NCI-H510A treated with DMSO at 0.1 percent for 48 hours (cell line): ENCODE measurements at regions not wholly inside any gene's neighbourhood (a gene's known extent, or its start where the extent isn't known, plus 50 kb on each side); places are given as distances from the start of the nearest gene placed in this dataset.

Source experiments
- DNase-seq: peaks from one replicate; lab custom pipeline; 2025; lab: John Stamatoyannopoulos, UW

DNA sequence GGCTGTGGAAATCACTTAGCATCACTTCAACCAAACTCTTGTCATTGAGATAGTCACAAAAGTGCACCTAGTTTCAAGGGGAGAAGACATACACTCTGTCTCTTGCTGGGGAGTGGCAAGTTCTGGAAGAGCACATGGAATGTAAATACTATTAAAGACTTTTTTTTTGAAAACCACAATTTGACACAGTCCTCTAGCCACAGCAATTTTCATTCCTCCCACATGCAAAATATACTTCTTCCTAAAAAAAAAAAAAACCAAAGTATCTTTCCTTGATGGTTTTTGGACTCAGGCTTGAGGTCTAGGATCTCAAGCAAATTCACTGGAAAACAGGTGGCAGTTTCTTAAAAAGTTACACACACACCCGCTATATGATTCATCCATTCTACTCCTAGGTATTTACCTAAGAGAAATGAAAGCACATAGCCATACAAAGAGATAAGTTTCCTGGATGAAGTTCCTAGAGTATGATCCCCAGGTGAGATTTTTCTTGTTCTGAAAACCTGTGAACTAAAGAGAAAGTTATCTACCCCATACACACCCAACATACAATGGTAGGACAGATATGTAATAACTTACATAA is 295.8 kb downstream of the SP3 start:
- DNase-seq, result no peak

DNA sequence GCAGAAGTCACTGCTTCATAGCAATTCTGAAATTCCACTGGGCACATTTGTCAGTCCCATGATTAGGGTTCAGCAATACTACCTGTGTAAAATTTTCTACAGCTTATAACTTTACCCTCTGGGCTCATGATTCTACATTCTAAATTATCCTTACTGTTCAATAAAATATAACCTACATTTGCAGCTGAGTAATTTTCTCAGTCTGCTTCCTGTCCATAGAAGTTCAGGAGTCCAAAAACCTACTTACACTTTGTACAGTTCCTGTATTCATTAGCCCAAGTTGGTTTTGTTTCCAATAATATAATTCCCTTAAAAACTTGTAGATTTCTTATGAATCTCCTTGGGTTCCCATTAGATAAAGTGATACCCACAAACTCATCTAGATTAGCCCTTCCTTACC is 295.3 kb downstream of the SP3 start:
- DNase-seq, result no peak

DNA sequence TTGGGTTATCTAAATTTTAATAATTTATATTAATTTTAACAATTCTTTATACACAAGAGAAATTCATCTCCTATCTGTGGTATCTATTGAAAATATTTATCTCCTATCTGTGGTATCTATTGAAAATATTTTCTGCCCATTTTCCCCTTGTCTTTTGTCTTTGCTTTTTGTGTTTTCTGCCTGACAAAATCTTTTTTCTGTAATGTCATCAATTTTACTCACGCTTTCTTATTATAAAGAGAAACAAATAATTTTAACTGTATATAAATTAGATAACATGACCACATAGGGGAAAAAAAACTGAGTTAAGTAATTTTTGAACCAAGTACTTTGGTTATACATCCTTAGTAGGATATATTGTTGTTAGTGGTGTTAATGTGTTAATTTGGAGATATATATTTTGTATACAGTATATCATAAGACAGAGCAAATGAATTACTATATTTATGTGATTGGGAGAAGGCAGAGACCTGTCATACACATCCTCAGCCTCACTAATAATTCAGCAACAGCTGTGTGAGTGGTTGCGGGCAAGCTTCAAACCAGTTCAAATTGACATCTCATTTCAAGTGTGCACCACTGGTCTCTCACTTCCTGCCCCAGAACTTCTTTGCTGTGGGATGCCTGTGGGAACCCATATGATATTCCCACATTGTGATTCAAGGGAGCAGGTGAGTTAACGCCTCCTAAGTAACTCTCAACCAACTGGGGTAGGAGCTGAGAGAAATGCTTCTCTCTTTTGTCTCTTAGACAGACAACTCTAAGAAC is 292.4 kb downstream of the SP3 start:
- DNase-seq, result no peak

DNA sequence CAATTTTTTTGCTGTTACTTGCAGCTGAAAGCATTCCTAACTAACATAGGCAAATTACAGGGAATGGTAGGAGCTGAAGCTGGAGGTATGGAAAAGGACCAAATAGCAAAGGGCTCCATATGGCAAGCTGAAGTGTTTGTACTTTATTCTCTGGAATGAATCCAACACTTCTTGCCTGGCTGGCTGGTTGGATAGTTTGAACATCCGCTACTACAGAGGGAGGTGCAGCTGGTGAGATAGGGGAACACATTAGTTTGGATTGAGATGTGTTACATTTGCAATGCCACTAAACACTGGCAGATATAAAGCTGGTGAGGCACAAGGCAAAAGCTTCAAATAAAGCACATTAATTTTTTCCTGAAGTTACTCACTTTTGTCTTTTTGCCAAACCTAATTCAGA is 291.5 kb downstream of the SP3 start:
- peak; percentile 89 for DNase-seq

DNA sequence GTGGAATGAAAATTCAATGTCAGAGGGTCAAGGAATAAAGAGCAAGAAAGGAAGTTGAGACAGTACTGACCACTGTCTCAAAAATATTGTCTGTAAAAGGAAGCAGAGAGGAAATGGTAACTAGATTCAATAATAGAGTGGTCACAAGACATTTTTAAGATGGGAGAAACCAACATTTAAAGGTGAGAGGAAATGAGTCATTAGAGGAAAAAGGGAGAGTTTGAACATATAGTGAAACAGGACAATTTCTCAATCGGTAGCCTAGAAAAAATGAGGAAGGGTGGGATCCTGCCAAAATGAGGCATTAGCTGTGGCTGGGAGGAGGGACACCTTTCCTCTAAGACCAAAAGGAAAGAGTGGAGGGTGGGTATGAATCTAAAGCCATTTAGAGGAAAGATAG is 288.5 kb downstream of the SP3 start:
- no peak for DNase-seq

DNA sequence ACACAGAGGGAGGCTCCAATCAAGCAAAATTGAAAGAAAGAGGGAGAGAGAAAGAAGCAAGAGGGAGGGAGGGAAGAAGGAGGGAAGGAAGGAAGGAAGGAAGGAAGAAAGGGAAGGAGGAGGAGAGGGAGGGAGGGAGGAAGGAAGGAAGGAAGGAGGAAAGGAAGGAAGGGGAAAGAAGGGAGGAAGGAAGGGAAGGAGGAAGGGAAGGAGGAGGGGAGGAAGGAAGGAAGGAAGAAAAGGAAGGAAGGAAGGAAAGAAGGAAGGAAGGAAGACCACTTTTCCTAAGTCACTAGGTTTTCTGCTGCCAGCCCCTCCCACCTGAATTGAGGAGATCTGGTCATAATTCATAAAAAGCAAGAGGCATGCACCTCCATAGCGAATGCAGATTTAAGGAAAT is 287.0 kb downstream of the SP3 start:
- DNase-seq, result no peak

DNA sequence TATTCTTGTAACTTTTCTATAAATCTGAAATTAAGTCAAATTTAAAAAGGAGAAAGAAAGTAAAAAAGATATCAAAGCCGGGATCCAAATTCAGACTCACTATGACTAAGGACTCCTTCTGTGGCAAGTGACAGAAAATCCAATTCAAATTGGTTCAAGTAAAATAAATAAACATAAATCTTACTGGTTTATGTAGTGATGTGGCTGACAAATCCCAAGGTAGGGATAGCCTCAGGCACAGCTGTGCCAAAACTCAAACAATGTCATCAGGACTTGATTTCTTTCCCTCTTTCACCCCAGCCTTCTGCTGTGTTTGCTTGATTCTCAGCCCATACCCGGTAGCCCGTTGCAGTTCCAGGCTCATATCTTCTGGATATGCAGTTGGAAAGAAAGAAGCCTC is 284.6 kb downstream of the SP3 start:
- no peak for DNase-seq

DNA sequence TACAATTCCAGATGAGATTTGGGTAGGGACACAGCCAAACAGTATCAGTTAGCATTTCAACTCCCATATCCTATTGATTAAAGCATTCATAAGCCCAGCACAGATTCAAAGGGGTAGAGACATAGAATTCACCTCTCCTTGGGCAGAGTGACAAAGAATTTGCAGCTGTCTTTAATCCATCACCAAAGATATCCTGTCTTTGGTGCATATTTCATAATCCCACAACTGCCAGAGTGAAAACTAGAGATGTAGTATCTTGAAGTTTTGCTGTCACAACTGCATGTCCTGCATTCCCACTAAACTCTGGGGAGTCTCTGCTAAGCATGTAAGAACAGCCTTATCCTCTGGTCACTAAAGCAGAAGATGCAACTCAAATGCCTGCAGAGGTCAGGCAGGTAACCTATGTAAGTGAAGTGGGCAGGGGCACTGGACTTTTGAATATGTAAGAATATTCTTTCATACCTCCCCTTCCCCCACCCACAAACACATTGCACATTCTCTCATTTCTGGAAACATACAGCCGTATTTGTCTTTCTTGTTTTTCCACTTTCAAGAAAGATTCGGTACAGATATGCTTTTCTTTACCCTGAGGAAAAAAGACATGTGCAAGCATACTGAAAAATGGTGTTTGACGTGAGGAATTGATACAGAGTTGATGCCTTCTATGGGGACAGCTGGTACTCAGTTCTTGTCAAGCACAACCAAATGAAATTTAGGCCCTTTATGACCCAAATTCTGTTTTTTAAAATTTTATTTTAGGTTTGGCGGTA is 283.1 kb downstream of the SP3 start:
- no peak for DNase-seq

DNA sequence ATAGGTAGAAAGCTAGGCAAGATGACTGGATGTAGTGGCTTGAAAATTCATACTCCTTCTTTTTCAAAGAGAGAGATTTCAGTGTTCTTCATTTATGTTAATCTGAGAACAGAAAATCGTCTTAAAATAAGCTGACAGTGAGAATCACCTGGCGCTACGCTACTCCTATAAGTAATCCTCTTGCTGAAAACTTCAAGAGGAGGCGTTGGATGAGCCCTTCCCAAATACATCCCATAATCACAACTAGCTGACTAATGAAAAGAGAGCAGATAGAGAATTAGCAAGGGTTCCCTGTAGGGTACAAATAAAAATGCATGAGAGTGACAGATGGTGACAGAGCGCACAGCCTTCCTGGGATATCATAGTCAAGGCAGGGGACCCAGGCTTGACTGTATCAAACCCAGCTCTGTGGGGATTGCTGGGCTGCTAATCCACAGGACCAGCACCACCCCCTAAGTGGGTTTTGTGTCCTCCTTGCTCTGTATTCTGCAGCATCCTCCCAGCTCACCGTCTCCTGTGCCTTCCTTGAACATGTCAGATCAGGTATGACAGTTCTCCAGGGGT is 280.2 kb downstream of the SP3 start:
- DNase-seq, result no peak

DNA sequence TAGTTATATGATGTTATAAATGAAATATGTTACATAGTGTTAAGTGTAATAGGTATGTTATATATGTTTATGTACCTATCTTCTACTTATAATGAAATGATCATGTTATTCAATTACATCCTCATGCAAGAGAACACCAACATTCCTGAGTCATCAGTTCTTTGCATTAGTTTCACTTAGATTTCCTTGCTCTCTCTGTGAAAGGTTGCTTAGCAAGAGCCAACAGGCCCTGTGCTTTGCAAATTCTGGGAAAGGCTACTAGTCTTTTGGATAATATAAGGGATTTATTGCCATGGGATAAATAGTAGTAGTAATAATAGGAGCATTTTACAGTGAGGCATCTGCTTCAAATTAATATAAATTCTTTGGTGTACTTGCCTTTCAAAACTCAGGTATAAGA is 274.8 kb downstream of the SP3 start:
- no peak for DNase-seq

DNA sequence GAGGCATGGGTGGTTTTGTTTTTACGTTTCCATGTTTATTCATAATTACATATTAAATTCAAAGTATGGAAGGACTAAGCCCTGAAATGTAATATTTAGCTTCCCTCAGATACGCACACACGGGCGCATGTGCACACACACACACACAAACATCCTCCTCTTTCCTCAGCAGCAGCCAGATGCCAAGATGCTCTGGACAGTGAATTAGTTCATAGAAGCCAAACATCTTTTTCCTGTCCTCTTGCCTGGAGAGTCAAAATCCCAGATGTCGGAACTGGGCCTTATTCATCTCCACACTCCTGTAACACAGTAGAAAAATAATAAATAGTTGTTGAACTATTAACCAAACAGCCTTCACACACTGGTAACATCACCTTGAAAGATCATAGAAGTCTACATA is 273.1 kb downstream of the SP3 start:
- DNase-seq, result no peak

DNA sequence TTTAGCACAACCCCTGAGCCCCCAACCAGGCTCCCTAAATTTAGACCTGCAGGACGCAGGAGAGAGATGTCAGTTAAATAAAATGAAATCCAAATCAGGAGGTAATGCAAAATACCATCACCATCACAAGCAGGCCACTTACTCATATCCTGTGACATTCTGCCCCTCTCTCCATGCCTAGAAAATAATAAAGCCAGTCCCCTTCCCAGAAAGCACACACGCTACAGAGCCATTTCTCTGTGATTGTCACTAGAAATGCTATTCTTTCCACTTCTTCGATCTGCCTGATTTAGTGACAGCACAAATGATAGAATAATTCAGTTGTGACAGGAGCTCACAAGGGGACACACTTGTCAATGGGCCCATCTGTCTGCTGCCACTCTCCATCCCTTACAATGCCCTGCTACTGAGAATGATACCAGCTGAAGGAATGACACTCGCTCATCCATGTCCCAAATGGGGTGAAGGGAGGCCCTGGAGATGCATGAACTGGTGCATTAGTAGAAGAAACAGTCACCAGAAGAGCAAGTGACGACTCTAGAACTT is 272.1 kb downstream of the SP3 start:
- DNase-seq, result no peak

DNA sequence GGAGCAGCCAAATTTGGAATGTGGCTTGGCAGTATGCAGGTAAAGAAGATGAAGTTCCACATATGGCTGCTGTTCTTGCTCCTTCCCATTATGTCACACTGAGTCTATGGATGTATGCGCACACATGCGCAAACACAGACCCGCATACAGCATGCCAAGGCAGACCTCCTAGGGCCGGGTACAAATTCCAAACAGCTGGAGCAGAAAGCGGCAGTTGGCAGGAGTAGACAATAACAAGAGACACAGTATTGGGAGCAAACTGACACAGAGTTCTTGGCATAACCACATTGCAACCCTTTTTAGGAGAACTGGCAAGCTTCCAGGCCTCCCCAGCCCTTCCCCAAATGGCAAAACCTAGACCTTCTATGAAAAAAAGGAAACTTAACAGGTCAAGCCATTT is 268.9 kb downstream of the SP3 start:
- no peak for DNase-seq

DNA sequence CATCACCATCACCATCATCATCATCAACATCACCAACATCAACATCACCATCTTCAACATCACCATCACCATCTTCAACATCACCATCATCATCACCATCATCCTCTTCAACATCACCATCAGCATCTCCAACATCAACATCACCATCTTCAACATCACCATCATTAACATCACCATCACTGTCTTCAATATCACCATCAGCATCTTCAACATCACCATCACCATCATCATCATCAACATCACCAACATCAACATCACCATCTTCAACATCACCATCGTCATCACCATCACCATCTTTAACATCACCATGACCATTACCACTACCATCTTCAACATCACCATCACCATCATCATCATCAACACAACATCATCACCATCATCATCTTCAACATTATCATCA is 267.2 kb downstream of the SP3 start:
- DNase-seq, result no peak

DNA sequence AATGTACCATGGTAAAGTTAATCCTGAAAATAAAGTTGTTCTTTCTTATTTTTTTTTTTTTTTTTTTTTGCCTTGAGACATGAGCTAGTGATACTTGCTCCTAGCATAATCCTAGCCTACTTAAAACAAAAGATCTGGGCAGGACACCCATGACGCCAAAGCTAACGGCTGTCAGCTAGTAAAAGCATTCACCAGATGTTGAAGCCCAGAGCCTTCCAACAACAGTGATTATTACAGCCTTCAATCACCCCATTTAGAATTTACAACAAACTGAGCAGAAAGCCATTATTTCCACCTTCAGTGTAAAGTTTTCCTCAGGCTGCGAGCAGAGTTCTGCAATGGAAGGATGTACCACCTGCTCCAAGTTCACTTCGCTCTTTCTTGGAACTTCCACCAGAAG is 259.5 kb downstream of the SP3 start:
- DNase-seq, result no peak

DNA sequence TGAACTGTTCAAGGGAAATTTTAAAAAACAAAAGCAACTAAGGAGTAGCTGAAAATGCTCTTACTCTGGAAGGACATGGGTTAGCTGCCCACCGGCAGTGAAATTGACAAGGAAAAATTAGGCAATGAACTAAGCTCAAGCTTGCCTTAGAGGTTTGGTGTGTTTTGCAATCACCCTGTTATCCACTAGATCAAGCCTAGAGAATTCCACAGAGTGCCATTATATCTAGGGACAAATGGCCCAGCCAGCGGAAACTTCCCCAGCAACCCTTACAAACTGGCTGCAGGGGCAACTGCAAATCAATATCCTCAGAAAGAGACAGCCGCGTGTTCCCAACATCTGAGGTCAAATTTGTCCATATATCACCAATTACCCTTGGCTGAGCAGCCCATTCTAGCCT is 258.2 kb downstream of the SP3 start:
- DNase-seq, result no peak

DNA sequence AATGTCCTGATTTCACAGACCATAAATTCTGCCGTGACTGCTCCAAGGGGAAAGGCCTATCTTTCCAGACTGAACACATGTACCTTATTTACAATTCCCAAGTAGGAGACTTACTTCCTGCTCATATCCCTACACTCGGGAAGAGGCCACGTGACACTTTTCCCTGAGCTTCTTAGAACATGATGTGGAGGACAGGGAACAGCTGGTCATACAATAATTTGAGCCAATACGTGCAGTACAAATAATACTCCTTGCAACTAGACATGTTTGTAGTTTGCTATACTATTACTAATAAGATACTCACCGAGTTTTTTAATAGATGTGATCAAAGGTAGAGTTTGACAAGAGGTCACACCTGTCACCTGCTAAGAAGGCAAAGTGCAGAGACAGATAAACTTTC is 256.4 kb downstream of the SP3 start:
- DNase-seq, result peak; percentile 95

DNA sequence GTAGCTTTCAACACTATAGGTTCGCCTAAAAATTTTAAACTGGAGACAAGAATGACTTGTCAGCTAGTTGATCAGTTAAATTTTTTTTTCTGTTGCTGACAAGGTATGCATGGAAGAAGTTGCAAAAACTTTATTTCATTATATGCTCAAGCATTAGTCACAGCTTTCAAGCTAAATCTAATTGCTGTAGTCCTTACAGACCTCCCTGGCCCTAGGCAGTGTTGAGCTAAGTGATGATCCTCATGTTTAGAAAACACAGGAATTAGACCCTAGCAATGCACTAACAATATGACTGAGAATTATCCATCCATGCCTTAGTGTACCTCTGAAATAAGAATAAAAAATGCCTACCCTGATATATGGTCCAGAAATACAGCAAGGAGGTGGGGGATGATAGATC is 253.4 kb downstream of the SP3 start:
- no peak for DNase-seq

DNA sequence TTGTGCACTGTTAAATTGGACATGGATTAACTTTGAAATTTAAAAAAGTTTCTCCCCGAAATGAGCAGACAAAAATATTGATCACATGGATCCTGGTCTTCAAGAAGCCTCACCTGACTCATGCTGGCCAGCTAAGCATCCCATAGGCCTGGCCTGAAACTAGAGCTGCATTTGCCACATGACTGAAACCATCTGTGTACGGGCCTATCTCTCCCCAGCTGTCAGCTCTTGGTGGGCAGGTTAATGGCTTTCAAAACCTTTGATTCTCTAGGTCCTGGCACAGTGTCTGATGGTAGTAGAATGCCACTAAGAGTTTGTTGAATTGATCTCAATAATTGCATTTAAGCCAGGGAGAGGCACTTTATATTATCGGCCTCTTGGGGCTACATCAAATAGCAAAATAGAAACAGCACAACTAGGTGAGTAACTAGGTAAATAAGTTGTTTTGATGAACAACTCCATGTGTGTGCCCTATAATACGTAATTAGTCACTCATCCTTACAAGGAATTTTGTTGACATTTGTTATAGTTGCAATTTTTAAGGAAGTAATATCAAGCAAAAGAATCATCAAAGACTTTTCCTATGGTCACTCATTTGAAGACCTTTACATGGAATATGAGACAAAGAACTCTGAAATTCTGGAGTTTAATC is 251.1 kb downstream of the SP3 start:
- no peak for DNase-seq

DNA sequence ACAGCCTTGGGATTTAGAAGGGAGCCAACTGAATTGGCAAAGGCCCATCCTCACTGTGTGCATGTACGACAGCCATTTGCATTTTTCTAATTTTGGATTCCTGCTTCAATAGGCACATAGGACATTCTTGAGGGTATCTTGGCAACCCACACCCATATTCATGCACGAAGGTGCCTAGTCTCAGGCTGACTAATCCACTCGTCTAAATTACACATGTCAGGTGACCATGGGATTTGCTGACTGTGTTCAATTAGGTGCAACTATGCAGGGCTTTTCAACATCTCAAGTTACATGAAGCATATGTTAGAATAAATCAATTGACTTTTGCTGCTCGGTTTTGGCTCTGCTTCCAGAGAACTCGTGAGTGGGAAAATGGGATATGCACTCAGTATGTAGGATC is 249.7 kb downstream of the SP3 start:
- DNase-seq, result peak; percentile 65

DNA sequence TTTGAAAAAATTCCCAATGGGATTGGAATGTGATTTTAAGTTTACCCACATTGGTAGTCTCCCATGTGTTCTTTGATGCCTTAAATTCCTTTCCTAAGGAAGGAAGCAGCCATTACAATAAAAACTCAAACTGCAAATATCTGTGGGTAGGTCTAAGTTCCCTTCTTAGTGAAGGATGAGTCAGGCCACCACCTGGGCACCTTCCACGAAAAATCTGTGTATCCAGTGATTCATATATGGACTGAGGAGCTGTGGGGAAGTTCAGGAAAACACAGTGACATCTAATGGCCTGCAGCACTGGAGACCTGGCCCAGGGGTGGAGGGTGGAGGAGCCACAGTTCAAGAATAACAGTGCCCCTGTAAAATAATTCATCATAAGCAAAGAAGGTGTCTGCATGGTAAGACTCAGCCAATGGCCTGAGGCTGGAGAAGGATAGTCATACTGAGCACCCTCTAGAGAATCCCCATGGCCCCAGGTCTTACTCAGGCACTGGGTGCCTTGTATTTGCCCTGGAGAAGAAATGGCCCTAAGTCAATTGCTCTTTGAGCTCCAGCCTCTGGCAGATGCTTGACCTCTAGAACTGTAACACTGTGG is 248.6 kb downstream of the SP3 start:
- DNase-seq, result no peak

DNA sequence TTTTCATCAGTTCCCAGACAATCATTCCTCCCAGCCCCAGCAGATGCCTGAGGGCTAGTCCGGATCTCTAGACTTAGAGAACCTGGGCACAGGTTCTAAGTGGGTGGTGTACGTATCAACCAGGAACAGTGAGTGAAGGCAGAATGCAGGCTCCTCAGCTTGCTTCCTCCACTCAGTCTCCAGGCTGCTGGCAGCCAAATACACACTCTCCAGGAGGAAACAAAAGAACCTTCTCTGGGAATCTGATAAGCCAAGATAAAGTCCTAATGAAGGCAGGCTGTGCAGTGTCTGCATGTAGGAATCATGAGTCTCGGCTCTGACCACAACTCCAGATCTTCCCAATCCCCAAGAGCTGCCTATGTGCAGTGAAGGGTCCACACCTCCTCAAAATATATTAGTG is 245.7 kb downstream of the SP3 start:
- DNase-seq, result no peak
